NCI-H1694 (cell line): ENCODE measurements at regions not wholly inside any gene's neighbourhood (a gene's known extent, or its start where the extent isn't known, plus 50 kb on each side); places are given as distances from the start of the nearest gene placed in this dataset.

Source experiments
- DNase-seq: peaks from one replicate; lab custom pipeline; 2025; lab: John Stamatoyannopoulos, UW

- DNase-seq, result no peak
These were observed 199.9 kb upstream of the NEIL3 start for GRCh38 chr4:177109769-177110168.

GRCh38 chr4:177116161-177116560 is 193.5 kb upstream of the NEIL3 start:
- DNase-seq, result no peak

DNA sequence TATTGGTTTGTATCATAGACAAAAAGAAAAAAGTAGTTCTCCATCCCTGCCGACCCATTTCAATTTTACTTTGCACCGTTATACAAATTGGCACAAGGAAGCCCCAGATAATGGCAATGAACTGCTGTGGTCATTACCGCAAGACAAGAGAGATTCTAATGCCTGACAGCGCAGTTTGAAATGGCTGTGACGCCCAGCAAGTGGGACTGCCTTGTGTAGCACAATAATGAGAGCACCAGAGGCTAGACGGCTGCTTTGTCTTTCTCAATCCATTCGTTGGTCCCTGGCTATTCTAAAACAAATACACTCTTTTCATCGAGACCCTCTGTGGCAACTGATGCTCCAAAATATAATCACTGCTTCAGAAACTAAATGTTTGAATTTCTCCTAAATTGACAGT is 192.4 kb upstream of the NEIL3 start:
- no peak for DNase-seq

GRCh38 chr4:177118596-177118995 is 191.1 kb upstream of the NEIL3 start:
- no peak for DNase-seq

GRCh38 chr4:177119021-177119471 is 190.6 kb upstream of the NEIL3 start:
- no peak for DNase-seq

DNA sequence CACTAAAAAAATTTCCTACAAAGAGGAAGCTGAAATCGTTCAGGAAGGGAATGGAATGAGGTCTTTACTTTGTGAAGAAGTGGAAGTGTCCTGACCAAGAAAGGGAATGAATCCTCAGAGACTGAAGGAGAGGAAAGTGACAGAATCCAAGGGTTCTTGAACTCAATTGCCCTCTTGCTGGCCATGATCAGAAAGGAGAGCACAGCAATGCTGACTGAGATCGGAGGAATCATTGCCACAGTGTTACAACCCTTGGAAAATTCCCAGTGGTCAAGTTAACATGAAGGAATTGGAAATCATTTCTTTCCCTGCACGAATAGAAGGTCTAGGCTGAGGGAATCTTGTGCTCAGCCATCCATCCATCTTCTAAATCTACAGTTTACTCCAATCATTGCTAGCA is 190.0 kb upstream of the NEIL3 start:
- no peak for DNase-seq

DNA sequence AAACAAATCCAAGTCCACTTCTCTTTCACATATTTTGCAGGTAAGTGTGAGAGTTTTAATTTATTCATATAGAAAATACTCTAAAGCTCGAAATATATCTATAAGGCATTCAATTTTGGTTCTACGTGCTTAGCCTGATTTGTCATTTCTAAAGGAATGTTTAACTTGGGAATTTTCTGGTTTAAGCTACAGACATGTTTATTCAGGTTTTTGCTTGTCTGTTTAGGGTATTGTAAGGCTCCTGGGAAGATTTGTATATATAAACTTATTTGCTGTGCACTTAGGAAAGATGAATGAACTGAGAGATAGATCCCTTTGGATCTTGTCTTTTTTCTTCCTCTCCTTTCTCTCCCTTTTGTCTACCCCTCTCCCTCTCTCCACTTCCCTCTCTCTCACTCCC is 185.9 kb upstream of the NEIL3 start:
- DNase-seq, result no peak

GRCh38 chr4:177124349-177125064 is 185.2 kb upstream of the NEIL3 start:
- DNase-seq, result no peak

GRCh38 chr4:177125656-177126055 is 184.0 kb upstream of the NEIL3 start:
- DNase-seq, result no peak

DNA sequence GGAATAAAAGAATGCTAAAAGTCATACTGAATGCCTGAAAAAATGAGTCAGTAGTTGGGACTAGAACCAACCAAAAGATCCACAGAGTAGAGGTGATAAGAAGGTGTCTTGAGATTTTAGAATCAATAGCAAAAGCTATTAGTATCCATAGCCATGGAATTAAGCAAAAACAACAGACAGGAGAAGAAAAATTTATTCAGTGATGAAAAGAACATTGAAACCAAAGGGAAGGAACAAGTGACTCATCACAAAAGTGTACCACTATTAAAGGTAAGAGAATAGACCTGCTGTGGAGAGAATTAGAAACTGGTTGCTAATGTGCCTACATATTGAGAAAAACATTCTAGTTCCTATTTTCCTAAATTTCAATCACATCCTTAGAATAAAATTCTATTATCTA is 182.0 kb upstream of the NEIL3 start:
- DNase-seq, result no peak

- DNase-seq, result no peak
These were observed 181.4 kb upstream of the NEIL3 start for GRCh38 chr4:177128306-177128705.

GRCh38 chr4:177131736-177132135 is 177.9 kb upstream of the NEIL3 start:
- no peak for DNase-seq

DNA sequence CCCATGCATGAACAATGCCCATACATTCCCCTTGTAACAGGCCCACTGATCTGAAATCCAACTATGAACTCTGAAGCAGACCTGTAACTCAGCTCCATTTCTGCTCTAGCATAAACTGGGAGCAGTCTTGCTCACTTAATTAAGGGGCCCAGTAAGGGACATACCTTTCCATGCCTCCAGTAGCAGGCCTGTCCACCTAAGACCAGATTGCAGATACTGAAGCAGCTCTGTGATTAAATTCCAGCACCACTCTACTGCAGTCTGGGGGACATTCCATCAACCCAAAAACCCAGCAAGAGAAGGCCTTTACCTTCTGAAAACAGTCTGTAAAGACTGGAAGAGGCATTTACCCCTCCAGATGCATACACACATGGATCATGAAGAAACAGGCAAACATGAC is 162.0 kb upstream of the NEIL3 start:
- no peak for DNase-seq

DNA sequence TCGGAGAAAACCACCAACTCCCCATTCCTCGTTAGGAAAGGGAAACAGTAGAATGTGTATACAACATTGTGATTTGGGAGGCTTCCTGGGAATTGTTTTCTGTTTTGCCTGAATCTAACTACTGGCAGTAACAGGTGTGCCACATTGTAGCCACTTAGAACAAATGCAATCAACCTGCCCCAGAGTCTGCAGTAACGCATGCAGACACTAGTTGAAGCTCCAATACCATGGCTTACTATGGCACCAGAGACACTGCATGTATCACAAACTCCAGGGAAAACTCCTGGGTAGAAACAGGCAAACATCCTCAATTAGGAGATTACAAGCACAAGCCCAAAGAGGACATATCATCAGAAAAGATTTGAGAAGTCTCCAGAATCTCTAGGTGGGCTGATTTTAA is 154.2 kb upstream of the NEIL3 start:
- DNase-seq, result no peak

- no peak for DNase-seq
These were observed 150.1 kb upstream of the NEIL3 start for GRCh38 chr4:177159600-177159999.

DNA sequence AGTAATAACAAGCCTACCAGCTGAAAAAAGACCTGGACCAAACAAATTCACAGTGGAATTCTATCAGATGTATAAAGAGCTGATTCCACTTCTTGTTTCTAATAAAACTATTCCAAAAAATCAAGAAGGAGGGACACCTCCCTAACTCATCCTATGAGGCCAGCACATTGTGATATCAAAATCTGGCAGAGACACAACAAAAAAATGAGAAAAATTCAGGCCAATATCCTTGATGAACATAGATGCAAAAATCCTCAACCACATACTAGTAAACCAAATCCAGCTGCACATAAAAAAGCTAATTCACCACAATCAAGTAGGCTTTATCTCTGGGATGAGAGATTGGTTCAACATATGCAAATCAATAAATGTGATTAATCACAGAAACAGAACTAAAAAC is 147.9 kb upstream of the NEIL3 start:
- no peak for DNase-seq

GRCh38 chr4:177163532-177163931 is 146.1 kb upstream of the NEIL3 start:
- no peak for DNase-seq

GRCh38 chr4:177171588-177171987 is 138.1 kb upstream of the NEIL3 start:
- no peak for DNase-seq

- no peak for DNase-seq
These were observed 134.2 kb upstream of the NEIL3 start for GRCh38 chr4:177175473-177175872.

GRCh38 chr4:177177541-177178081 is 132.1 kb upstream of the NEIL3 start:
- no peak for DNase-seq

- DNase-seq, result no peak
These were observed 131.4 kb upstream of the NEIL3 start for GRCh38 chr4:177178246-177178645.

DNA sequence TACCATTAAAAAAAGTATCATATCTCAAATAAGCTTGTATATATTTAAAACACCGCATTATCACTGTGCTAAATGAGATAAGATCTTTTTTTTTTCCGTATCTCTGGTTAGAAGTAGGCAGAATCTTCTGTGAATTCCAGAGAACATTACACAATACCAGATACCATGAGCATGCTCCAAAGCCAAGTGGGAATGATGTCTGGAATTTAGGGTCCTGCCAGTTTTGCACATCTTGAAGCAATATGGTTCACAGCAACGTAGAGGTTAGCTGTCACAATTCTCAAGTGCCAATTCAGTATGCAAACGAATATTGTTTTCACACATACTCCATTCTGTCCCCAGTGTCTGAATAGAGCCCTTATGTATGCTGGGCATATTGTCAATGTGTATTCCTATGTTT is 127.5 kb upstream of the NEIL3 start:
- no peak for DNase-seq

DNA sequence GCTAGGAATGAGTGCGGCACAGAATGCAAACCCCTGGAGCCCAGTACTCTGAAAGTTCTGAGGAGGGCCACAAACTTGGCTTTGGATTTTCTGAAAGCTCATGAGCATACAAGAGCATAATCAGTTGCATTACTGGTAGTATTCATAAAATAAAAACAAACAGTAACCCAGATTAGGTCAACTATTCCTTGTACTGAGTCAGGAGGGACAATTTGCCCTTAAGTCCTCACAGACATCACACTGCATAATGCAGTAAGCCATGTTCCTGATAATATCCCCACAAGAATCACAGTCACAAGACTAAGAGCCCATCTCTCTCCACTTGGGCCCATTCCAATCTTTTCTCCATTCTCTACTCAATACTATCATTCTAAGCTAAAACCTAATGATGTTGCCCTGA is 126.9 kb upstream of the NEIL3 start:
- DNase-seq, result no peak

DNA sequence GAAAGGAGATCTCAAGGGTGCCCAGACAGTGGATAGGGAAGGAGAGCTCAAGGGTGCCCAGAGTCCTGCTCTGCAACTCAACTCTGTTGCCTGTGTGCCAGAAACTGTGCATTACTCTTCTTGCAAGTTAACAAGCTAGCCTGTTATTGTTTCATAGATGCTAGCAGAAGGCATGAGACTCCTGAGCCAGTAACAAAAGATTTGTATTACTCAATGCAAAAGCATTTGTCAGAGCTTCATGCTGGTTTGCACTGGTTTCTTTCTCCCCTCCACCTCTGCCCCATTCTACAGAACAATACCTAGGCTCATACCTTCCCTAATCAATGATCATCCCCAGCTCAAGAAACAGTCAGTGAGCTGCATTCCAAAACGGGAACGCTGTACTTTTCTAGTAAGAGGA is 124.5 kb upstream of the NEIL3 start:
- DNase-seq, result no peak
